Osteocyte (in vitro differentiated cells): ENCODE measurements at regions not wholly inside any gene's neighbourhood (a gene's known extent, or its start where the extent isn't known, plus 50 kb on each side); places are given as distances from the start of the nearest gene placed in this dataset.
"Not testable (repeated sequence)": the region's sequence is repeated elsewhere in the genome, so short reads cannot be mapped to it uniquely, and the experiment has no call there.

Experiments
- DNase-seq: peaks from one replicate; pipeline ENCODE4 v3.0.0; 2021; ENCODE audit warnings: mixed read lengths; ENCODE audit not compliant: unreplicated experiment; ENCODE audit errors: extremely low spot score
- H3K27ac Mint-ChIP-seq: one replicate; pipeline ENCODE4 v1.8.0; 2021; ENCODE audit warnings: mild to moderate bottlenecking, mixed read lengths; ENCODE audit not compliant: unreplicated experiment
- H3K27me3 Mint-ChIP-seq: one replicate; pipeline ENCODE4 v1.8.0; 2021; ENCODE audit warnings: mixed read lengths; ENCODE audit not compliant: unreplicated experiment
- H3K36me3 Mint-ChIP-seq: one replicate; pipeline ENCODE4 v1.8.0; 2021; ENCODE audit warnings: mixed read lengths; ENCODE audit not compliant: unreplicated experiment
- H3K4me1 Mint-ChIP-seq: one replicate; pipeline ENCODE4 v1.8.0; 2021; ENCODE audit warnings: mixed read lengths; ENCODE audit not compliant: unreplicated experiment
- H3K4me3 Mint-ChIP-seq: one replicate; pipeline ENCODE4 v1.8.0; 2021; ENCODE audit warnings: mild to moderate bottlenecking, moderate library complexity, mixed read lengths; ENCODE audit not compliant: unreplicated experiment
- H3K9me3 Mint-ChIP-seq: one replicate; pipeline ENCODE4 v1.8.0; 2021; ENCODE audit warnings: mixed read lengths; ENCODE audit not compliant: unreplicated experiment
- TF ChIP-seq, protein P1 (sequence below): fragments of 200-600 bp; sonication (generic); IDR thresholded peaks from 2 replicates; pipeline ENCODE4 v1.5.0; 2021; ENCODE audit warnings: antibody characterized with exemption, mild to moderate bottlenecking, moderate library complexity

DNA sequence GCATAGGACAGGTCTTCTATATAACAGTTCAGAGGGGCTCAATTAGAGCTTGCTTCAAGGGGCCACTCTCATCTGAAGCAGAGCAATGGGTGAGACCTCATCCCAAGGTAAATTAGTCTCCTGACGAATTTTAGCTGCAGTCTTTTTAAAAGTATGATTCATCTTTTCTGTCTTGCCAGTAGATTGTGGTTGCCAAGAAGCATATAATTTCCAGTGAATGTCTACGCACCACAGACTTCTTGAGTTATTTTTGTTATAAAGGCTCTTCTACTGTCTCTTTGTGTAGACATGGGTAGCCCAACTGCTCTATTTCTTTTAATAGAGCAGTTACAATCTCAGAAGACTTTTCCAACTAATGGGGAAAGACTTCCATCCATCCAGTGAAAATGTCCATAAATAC is 108.9 kb upstream of the FMN2 start:
- Mint-ChIP-seq H3K36me3 (no peaks in the 10 kb centered on the region), H3K9me3 (peaks cover 16% of the 10 kb centered on the region), H3K27me3 (peaks cover 38% of the 10 kb centered on the region), H3K27ac (no peak overlapping the region), H3K4me3 (no peak overlapping the region), H3K4me1 (no peaks in the 10 kb centered on the region)
- TF ChIP-seq, protein P1, sequence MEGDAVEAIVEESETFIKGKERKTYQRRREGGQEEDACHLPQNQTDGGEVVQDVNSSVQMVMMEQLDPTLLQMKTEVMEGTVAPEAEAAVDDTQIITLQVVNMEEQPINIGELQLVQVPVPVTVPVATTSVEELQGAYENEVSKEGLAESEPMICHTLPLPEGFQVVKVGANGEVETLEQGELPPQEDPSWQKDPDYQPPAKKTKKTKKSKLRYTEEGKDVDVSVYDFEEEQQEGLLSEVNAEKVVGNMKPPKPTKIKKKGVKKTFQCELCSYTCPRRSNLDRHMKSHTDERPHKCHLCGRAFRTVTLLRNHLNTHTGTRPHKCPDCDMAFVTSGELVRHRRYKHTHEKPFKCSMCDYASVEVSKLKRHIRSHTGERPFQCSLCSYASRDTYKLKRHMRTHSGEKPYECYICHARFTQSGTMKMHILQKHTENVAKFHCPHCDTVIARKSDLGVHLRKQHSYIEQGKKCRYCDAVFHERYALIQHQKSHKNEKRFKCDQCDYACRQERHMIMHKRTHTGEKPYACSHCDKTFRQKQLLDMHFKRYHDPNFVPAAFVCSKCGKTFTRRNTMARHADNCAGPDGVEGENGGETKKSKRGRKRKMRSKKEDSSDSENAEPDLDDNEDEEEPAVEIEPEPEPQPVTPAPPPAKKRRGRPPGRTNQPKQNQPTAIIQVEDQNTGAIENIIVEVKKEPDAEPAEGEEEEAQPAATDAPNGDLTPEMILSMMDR: no peak
- DNase-seq: no peak

DNA sequence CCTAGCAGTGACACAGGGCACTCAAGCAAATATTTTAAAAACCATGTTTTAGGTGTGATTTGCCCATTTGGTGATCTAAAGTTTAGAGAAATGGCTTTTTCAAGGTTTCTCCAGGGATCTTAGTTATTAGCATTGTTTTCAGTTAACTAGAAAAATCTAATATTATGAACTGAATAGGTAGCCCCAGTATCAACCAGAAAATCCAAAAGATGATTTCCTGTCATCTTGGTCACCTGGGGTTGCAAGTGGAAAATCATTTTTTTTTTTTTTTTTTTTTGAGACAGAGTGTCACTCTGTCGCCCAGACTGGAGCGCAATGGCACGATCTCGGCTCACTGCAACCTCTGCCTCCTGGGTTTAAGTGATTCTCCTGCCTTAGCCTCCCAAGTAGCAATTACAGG is 106.6 kb upstream of the FMN2 start:
- TF ChIP-seq, protein P1: no peak
- no peak overlapping the region for H3K27ac Mint-ChIP-seq
- peaks cover 52% of the 10 kb centered on the region for H3K27me3 Mint-ChIP-seq
- DNase-seq: no peak
- H3K4me3 Mint-ChIP-seq: no peak overlapping the region
- no peaks in the 10 kb centered on the region for H3K36me3 Mint-ChIP-seq
- H3K9me3 Mint-ChIP-seq: peaks cover 6% of the 10 kb centered on the region
- no peaks in the 10 kb centered on the region for H3K4me1 Mint-ChIP-seq

DNA sequence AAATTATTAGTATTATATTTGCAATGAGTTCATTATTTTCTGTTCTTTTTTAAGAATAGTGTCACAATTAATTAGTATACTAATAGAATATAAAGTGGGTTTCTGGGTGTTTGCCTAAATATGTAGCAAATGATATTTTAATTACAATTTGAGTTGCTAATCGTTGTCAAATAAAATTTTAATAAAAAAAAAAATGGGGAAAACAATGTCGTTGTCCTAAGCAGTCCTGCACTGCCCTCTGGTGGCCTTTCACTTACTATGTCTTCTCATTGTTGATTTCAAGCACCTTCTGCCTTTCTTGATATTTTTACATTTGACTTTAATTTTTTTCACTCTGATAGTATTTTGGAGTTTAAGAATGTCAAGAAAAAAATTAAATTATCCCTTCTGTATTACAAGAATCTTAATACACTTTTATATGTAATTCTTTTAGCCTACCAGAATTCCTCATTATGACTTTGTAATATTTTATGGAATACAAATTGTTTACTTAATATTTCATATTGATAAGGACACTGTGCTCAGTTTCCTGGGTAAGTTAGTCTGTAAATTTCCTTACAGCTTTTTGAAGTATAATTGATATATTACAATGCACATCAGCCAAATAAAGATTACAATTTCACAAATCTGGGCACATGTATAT is 104.5 kb upstream of the FMN2 start:
- H3K27ac Mint-ChIP-seq: no peak overlapping the region
- H3K9me3 Mint-ChIP-seq: peaks cover 6% of the 10 kb centered on the region
- TF ChIP-seq, protein P1: peak; percentile 81
- DNase-seq: no peak
- peaks cover 62% of the 10 kb centered on the region for H3K27me3 Mint-ChIP-seq
- no peaks in the 10 kb centered on the region for H3K4me1 Mint-ChIP-seq
- H3K36me3 Mint-ChIP-seq: no peaks in the 10 kb centered on the region
- no peak overlapping the region for H3K4me3 Mint-ChIP-seq

DNA sequence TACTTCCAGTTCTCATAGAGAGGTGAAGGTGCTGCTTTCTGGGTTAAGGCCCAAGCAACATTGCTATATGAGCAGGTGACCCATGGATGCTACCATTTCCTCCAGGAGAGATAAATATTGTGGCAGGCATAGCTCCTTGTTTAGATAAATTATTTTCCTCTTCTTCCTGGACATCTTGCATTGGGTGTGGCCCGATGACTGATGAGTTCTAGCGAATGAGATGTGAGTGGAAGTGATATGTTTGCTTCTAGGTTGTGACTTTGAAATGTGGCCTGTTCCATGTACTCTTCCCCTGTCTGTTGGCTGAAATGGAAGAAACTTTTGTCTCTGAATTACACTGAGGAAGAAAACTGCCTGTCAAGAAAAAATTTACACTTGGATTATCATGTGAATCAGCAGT is 101.7 kb upstream of the FMN2 start:
- H3K4me1 Mint-ChIP-seq: no peaks in the 10 kb centered on the region
- no peak for DNase-seq
- no peaks in the 10 kb centered on the region for H3K9me3 Mint-ChIP-seq
- H3K36me3 Mint-ChIP-seq: no peaks in the 10 kb centered on the region
- H3K27me3 Mint-ChIP-seq: peaks cover 66% of the 10 kb centered on the region
- TF ChIP-seq, protein P1: no peak
- no peak overlapping the region for H3K27ac Mint-ChIP-seq
- H3K4me3 Mint-ChIP-seq: no peak overlapping the region

DNA sequence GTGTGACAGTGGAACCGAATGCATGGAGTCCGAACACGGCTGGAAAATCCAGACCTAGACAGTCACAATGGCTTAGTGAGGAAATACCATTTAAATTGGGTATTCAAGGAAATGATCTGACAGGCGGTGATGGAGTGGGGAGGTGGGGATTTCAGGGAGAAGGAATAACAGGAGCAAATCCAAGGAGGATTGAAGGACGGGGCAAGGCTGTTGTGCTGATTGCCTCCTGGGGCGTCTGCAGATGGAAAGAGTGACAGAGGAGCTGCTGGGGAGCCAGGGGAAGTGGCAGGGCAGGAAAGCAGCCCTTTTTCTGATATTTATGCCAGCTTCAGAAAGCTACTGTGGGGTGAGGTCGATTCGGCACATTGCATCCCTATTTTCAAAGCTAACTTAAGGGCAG is 99.1 kb upstream of the FMN2 start:
- H3K4me3 Mint-ChIP-seq, H3K27ac Mint-ChIP-seq, H3K4me1 Mint-ChIP-seq, DNase-seq, H3K9me3 Mint-ChIP-seq, H3K36me3 Mint-ChIP-seq: not testable (repeated sequence)
- H3K27me3 Mint-ChIP-seq: peaks cover 78% of the 10 kb centered on the region

DNA sequence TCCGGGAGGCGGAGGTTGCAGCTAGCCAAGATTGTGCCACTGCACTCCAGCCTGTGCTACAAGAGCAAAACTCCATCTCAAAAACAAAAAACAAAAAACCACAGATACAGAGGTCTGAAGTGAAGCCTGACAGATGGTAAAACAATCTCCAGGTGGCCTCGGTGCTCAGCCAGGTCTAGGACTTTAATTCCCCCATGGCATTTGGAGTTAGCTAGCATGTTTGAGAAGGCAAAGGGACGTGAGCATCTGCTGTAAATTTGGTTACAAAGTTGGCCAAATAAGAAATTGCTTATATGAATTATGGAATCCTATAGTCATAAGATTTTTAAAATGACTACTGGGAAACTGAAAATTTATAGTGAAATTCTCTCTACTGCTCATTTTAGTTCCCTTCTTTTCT is 98.3 kb upstream of the FMN2 start:
- Mint-ChIP-seq H3K36me3 (no peaks in the 10 kb centered on the region), H3K9me3 (no peaks in the 10 kb centered on the region), H3K4me1 (peaks cover 7% of the 10 kb centered on the region), H3K4me3 (no peak overlapping the region), H3K27me3 (peaks cover 74% of the 10 kb centered on the region), H3K27ac (no peak overlapping the region)
- TF ChIP-seq, protein P1: no peak
- no peak for DNase-seq
